GM18873 (cell line): ENCODE measurements at regions not wholly inside any gene's neighbourhood (a gene's known extent, or its start where the extent isn't known, plus 50 kb on each side); places are given as distances from the start of the nearest gene placed in this dataset.

ENCODE experiments used
- ATAC-seq: cut with Tn5 transposase; IDR thresholded peaks from one replicate; pipeline ENCODE4 v1.9.1; 2021; ENCODE audit warnings: mild to moderate bottlenecking, moderate library complexity, moderate number of reproducible peaks; ENCODE audit not compliant: unreplicated experiment, low FRiP score

DNA sequence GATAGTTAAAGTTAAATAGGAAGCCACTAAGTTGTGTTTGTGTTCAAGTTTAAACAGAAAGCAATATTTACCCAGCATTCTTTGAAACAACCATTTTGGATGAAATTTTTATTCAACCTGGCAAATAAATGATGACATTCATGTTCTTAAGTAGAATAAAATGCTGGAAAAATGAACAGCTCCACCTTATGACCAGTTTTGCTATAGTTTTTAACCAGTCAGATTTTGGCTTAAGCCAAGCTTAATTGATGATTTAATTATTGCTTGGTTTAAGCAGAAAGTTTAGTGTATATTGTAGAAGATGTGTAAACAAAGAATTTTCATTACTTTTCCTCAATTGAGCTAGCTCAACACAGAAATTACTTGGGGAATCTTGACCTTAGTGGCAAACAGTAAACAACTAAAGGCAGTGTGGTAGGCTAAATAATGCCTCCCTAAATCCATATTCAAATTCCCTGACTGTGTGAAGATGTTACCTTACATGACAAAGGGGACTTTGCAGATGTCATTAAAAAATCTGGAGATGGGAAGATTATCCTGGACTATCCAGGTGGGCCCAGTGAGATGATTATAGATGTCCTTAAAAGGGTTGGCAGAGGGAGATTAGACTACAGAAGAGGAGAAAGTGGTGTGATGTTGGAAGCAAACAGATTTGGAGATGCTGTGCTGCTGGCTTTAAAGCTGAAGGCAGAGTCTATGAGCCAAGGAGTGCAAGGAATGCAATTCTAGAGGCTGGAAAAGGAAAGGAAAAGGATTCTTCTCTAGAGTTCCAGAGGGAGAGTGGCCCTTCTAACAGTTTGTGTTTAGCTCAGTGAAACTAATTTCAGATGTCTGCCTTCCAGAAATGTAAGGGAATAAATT is 448.6 kb upstream of the GOLIM4 start:
- no peak for ATAC-seq

DNA sequence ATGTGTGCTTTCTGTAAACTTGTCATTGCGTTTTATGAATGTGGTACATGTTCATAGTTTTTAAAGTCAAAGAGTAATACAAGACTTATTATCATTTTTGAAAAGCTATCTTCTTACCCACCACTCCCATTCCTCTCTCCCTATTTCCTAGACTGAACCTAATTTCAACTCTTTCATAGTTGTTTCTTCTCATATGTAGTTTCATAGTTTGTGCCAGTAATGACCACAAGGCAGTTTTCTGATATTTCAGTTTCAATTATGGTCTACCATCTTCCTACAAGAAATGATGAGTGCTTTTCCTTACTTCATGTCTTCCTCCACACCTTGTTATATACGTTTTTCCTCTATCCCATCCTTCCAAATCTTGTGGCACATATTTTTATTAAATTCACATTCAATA is 445.0 kb upstream of the GOLIM4 start:
- no peak for ATAC-seq

- ATAC-seq, result no peak
Observed at GRCh38 chr3:168539909-168540308, 444.2 kb upstream of the GOLIM4 start.

DNA sequence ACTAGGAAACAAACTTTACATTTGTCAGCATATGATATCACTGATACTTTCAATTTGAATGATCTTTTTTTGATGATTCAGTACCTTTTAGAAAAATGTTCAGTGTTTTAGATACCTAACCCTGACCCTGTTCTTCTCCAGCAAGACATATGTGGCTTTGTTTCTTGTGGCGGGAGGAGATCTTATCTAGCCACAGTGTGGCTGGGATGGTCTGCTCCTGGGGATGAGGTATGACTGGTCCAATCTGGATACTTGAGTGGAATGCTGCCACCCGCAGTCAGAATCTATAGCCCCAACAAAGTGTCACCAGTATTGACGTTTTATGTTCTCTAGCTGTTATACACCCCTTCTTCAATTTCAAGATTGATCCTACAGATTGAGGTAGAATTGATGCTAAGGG is 439.0 kb upstream of the GOLIM4 start:
- no peak for ATAC-seq

DNA sequence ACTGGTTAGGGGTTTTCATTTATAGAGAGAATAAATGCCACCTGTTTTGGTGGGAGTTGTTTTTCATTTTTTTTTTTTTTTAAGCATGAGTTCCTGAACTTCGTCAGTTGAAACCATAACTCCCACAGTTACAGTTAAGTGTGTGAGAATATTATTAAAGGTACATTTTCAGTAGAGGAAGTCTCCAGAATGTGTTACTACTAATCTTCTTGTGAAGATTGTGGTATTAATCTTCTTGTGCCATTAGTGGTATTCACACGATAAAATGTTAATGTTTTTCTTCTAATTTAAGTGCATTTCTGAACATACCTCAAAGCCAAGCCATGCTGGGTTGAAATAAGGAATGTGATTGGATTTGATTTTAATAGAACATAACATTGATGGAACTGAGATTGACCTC is 437.9 kb upstream of the GOLIM4 start:
- no peak for ATAC-seq

DNA sequence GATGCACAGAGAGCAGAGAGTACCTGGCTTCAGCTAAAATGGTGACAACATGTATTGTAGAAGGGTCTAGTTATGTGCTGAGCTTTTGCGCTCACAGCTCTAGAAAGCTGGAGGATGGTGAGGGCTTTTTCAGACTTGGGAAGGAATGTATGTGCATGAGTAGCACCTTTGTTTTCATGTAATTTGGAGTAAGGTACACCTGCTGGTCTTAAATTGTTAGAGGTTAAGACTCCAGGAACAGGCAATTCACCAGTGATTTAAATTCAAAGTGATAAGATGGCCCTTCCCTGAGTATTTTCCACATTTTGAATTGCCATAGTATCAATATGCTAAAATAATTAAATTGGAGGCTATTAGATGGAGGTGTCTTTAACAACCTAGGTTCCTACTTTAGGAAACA is 436.4 kb upstream of the GOLIM4 start:
- no peak for ATAC-seq

GRCh38 chr3:168531116-168531515 is 435.4 kb upstream of the GOLIM4 start:
- no peak for ATAC-seq

DNA sequence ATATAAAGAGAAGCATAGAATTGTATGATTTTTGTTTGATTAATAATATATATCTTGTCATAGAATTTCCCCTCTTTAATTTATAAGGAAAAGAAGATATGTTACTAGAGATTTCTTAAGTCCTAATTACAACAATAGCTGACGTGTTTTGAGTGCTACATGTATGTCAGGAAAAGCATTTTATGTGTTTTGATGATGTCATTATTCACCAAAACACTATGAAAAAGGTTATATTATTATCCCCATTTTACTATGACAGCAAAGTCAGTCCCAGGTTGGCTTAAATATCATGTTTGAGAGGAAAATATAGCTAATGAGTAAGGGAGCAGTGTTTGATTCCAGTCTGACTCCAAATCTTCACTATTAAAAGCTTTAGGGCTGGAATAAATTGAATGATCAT is 428.4 kb upstream of the GOLIM4 start:
- ATAC-seq, result no peak

DNA sequence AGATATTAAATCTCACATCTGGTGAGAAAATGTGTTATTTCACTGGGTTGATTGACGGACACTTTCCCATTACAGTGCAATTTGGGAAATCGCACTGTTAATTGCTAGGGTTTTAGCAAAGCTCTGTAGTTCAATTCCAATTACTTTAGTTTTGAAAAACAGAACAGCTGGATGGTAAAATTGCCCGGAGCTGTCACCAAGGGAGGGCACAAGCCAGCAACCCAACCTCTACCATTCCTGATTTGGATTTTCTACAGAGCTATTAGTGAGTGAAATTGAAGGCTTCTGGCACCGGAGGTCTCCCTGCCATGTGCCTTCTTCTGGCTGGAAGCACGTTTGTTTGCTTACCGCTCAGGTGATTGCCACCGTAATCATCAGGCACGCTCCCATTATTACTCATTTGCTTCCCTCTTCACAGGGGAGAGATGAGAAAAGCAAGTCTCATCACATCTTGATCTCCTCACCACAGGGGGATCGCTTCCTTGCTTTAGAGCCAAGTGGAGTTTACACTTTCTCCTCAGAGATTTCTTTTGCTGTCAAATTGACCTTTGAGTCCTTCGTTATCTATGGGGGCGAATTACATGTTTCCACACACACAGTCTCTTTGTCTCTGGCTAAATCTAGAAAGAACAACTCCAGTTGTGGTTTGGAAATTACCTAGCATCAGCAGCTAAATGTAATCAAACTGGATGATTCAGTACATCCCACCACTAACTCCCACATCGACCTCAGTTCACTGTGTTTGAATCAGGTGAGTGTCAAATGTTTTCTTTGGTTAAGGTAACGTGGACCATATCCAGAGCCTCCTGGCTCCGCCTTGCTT is 421.7 kb upstream of the GOLIM4 start:
- ATAC-seq, result no peak

DNA sequence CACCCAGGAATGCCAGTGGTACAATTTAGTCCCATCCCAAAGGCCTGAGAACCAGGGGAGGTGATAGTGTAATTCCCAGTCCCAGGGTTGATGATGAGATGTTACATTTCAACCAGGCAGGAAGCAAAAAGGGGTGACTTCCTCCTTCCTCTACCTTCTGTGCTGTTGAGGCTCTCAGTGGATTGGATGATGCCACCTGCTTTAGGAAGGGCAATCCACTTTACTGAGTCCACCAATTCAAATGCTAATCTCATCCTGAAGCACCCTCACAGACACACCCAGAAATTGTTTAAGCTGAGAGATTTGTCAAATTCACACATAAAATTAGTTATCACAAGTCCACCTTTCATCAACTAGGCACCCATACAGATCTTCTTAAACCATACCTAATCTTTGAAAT is 418.5 kb upstream of the GOLIM4 start:
- ATAC-seq, result no peak

- ATAC-seq, result no peak
Observed at GRCh38 chr3:168512802-168513201, 417.1 kb upstream of the GOLIM4 start.

- no peak for ATAC-seq
Observed at GRCh38 chr3:168511428-168512014, 415.8 kb upstream of the GOLIM4 start.

- no peak for ATAC-seq
Observed at GRCh38 chr3:168506589-168506988, 410.9 kb upstream of the GOLIM4 start.

DNA sequence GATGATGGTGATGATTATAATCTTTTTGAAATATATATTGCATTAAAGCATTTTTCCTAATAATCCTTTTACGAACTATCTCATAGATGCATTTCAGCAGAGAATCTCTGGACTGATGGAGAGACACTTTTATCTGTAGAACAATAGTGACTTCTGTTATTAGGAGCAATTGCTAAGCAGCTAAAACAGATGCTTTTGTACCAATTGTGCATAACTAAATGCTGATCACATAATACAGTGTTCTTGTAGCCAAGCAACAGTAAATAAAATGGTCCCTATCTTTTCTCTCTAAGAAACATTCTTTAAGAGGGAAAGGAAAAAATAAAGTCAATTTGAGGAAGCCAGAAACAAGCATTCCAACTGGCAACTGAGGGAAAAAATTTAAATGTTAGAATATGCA is 405.8 kb upstream of the GOLIM4 start:
- ATAC-seq, result no peak

DNA sequence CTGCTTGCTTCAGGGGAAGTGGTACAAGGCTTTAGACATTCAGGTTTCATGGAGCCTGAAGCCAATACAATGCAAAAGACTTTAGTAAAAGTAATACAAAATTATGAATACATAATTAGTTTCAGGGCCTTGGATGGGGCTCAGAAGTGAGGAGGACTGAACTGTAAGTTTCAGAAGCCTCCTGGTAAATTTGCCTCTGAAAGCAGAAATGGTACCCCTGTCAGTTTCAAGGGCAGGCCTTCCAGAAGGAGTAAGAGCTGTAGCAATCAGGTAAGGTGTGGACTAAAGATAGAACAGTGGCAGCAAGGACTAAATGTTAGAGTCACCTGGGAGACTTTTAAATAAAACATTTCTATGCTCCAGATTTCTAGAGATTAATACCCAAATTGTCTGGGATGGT is 402.5 kb upstream of the GOLIM4 start:
- ATAC-seq, result no peak

DNA sequence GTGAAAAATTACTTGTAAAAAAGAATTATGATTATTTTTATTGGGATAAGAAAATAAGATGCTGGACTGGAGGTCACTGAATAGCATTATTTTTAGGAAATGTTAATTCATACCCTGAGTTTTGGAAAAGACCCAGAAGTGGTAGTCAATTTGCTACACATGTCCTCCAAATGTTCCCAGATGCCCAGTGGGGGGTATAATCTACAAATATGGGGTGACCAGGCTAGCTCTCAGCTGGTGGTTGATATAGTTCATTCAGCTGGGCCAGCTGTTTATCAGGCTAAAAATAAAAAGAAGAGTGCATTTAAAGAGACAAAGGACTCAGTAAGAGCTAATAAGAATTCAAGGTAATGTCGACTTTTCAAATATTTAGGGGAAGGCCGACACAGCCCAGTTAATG is 402.0 kb upstream of the GOLIM4 start:
- no peak for ATAC-seq

- no peak for ATAC-seq
Observed at GRCh38 chr3:168497183-168497582, 401.5 kb upstream of the GOLIM4 start.

GRCh38 chr3:168495932-168496331 is 400.2 kb upstream of the GOLIM4 start:
- no peak for ATAC-seq

DNA sequence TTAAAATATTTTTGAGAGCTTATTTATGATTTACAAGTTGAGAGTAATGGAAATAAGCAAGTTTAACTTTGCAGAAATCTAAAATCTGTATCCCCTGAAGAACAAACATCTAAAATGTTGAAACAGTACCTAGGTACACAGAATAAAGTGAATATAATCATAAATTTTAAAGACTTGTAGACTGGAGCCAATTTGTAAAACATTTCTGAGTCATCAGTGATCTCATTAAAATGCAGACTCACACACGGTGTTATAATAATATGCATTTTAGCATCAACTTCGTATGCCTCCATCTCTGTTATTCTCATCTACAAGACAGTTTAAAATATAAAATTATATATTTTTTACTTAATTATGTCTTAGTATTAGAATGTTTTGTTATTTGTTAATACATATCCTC is 399.5 kb upstream of the GOLIM4 start:
- ATAC-seq, result no peak

- ATAC-seq, result no peak
Observed at GRCh38 chr3:168493412-168494205, 397.9 kb upstream of the GOLIM4 start.

DNA sequence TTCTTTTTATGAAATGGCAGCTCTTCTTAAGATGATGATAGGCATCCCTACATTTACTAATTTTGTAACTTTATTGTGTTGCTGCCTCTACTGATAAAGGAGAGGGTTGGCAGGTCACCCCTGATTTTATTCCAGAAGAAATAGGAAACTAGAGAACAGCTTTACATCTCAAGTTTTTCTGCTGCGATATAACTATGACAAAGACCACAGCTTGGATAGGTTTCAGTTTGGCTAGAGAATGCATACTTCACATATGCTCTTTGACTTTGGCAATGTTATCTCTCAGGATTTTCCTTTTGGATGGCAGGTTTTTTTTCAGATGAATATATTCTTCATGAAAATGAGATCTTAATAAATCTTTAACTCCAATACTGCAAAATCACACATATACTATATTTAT is 395.3 kb upstream of the GOLIM4 start:
- no peak for ATAC-seq
